ENCODE measurements at regions not wholly inside any gene's neighbourhood (a gene's known extent, or its start where the extent isn't known, plus 50 kb on each side); places are given as distances from the start of the nearest gene placed in this dataset.
"Not testable (repeated sequence)": the region's sequence is repeated elsewhere in the genome, so short reads cannot be mapped to it uniquely, and the experiment has no call there.

- not testable (repeated sequence) for TF ChIP-seq CTCF (conservative IDR thresholded peaks at IDR 0.05); ZFX (IDR thresholded peaks at IDR 0.05)
Observed at GRCh38 chr2:109723153-109723552, 71.0 kb upstream of the RGPD5 start.

All from C4-2B (cell line).